NCI-H2029 treated with DMSO at 0.1 percent for 48 hours (cell line): ENCODE measurements at regions not wholly inside any gene's neighbourhood (a gene's known extent, or its start where the extent isn't known, plus 50 kb on each side); places are given as distances from the start of the nearest gene placed in this dataset.

Experiments used
- DNase-seq: peaks from one replicate; lab custom pipeline; 2025; lab: John Stamatoyannopoulos, UW

GRCh38 chr4:181194096-181194495 is 1049.1 kb upstream of the TENM3 start:
- no peak for DNase-seq

- DNase-seq, result no peak
These were observed 1043.1 kb upstream of the TENM3 start for GRCh38 chr4:181200076-181200475.

GRCh38 chr4:181202240-181202639 is 1041.0 kb upstream of the TENM3 start:
- DNase-seq, result no peak

- DNase-seq, result no peak
These were observed 1039.1 kb upstream of the TENM3 start for GRCh38 chr4:181204109-181204508.

GRCh38 chr4:181213551-181213950 is 1029.7 kb upstream of the TENM3 start:
- no peak for DNase-seq

- no peak for DNase-seq
These were observed 1026.7 kb upstream of the TENM3 start for GRCh38 chr4:181216501-181216900.

- DNase-seq, result no peak
These were observed 1023.3 kb upstream of the TENM3 start for GRCh38 chr4:181219783-181220416.

- DNase-seq, result no peak
These were observed 1018.4 kb upstream of the TENM3 start for GRCh38 chr4:181224852-181225251.

GRCh38 chr4:181225616-181226261 is 1017.5 kb upstream of the TENM3 start:
- DNase-seq, result no peak

GRCh38 chr4:181234951-181235680 is 1008.1 kb upstream of the TENM3 start:
- DNase-seq, result no peak

- no peak for DNase-seq
These were observed 997.9 kb upstream of the TENM3 start for GRCh38 chr4:181245326-181245725.

- DNase-seq, result no peak
These were observed 994.2 kb upstream of the TENM3 start for GRCh38 chr4:181249031-181249430.

GRCh38 chr4:181254771-181255170 is 988.4 kb upstream of the TENM3 start:
- no peak for DNase-seq

GRCh38 chr4:181258569-181258968 is 984.6 kb upstream of the TENM3 start:
- no peak for DNase-seq

- DNase-seq, result no peak
These were observed 984.0 kb upstream of the TENM3 start for GRCh38 chr4:181259081-181259709.

GRCh38 chr4:181261279-181261678 is 981.9 kb upstream of the TENM3 start:
- DNase-seq, result no peak

- DNase-seq, result no peak
These were observed 978.3 kb upstream of the TENM3 start for GRCh38 chr4:181264893-181265292.

GRCh38 chr4:181265370-181265769 is 977.8 kb upstream of the TENM3 start:
- no peak for DNase-seq

- no peak for DNase-seq
These were observed 972.0 kb upstream of the TENM3 start for GRCh38 chr4:181271116-181271640.

- no peak for DNase-seq
These were observed 970.8 kb upstream of the TENM3 start for GRCh38 chr4:181272422-181272821.

- no peak for DNase-seq
These were observed 964.3 kb upstream of the TENM3 start for GRCh38 chr4:181278941-181279340.

GRCh38 chr4:181281451-181281850 is 961.8 kb upstream of the TENM3 start:
- DNase-seq, result no peak

- DNase-seq, result peak; percentile 55
These were observed 954.0 kb upstream of the TENM3 start for GRCh38 chr4:181289198-181289597.
